ENCODE measurements at regions not wholly inside any gene's neighbourhood (a gene's known extent, or its start where the extent isn't known, plus 50 kb on each side); places are given as distances from the start of the nearest gene placed in this dataset.

DNA sequence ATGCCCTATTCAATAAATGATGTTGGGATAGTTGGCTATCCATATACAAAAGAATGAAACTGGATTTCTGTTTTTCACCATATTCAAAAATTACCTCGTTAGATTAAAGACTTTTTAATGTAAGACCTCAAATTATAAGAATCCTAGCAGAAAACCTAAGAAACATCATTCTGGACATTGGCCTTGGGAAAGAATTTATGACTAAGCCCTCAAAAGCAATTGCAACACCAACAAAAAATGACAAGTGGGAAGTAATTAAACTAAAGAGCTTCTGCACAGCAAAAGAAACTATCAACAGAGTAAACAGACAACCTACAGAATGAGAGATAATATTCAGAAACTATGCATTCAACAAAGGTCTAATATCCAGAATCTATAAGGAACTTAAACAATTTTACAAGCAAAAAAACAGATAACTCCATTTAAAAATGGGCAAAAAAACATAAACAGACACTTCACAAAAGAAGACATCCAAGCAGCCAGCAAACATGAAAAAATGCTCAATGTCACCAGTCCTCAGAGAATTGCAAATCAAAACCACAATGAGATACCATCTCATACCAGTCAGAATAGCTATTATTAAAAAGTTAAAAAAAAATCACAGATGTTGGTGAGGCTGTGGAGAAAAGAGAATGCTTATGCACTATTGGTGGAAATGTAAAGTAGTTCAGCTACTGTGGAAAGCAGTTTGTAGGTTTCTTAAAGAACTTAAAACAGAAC, 309.8 kb downstream of the AHR start:
- TF ChIP-seq, protein P1, sequence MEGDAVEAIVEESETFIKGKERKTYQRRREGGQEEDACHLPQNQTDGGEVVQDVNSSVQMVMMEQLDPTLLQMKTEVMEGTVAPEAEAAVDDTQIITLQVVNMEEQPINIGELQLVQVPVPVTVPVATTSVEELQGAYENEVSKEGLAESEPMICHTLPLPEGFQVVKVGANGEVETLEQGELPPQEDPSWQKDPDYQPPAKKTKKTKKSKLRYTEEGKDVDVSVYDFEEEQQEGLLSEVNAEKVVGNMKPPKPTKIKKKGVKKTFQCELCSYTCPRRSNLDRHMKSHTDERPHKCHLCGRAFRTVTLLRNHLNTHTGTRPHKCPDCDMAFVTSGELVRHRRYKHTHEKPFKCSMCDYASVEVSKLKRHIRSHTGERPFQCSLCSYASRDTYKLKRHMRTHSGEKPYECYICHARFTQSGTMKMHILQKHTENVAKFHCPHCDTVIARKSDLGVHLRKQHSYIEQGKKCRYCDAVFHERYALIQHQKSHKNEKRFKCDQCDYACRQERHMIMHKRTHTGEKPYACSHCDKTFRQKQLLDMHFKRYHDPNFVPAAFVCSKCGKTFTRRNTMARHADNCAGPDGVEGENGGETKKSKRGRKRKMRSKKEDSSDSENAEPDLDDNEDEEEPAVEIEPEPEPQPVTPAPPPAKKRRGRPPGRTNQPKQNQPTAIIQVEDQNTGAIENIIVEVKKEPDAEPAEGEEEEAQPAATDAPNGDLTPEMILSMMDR (IDR thresholded peaks at IDR 0.05; ENCODE audit: insufficient read depth, low read depth, low read length) = no peak
- no peak for TF ChIP-seq EZH2 (IDR thresholded peaks at IDR 0.05; ENCODE audit: insufficient read depth, low read length)

All from astrocyte (in vitro differentiated cells and primary cell).